Coronary artery (tissue), 2 donors: ENCODE measurements at regions not wholly inside any gene's neighbourhood (a gene's known extent, or its start where the extent isn't known, plus 50 kb on each side); places are given as distances from the start of the nearest gene placed in this dataset.

Experiments
- DNase-seq: peaks from one replicate; pipeline ENCODE4 v3.0.0-alpha.2; 2017; ENCODE audit warnings: low spot score
- H3K27ac ChIP-seq, 2 donors: fragments of 200-600 bp; sonication (generic); one replicate each; pipeline ENCODE4 v1.5.1; 2016 to 2019
- H3K4me3 ChIP-seq: fragments of 200-600 bp; sonication (generic); 2 replicates; pipeline ENCODE4 v1.5.1; 2016; ENCODE audit warnings: mild to moderate bottlenecking, moderate library complexity
- CTCF ChIP-seq: fragments of 200-600 bp; sonication (generic); IDR thresholded peaks from one replicate; pipeline ENCODE4 v1.5.1; 2019; ENCODE audit warnings: antibody characterized with exemption

GRCh38 chr1:166270476-166271150 is 103.8 kb upstream of the FAM78B start:
- no peak for TF ChIP-seq CTCF
- Histone ChIP-seq H3K27ac (no peak overlapping the region), H3K4me3 (no peak overlapping the region)
- no peak for DNase-seq

GRCh38 chr1:166271151-166271538 is 104.3 kb upstream of the FAM78B start:
- no peak for TF ChIP-seq CTCF
- no peak overlapping the region for H3K27ac ChIP-seq
- no peak for DNase-seq
- H3K4me3 ChIP-seq, result no peak overlapping the region

GRCh38 chr1:166272155-166272554 is 105.4 kb upstream of the FAM78B start:
- Histone ChIP-seq H3K27ac (no peak overlapping the region), H3K4me3 (no peak overlapping the region)
- no peak for TF ChIP-seq CTCF
- DNase-seq, result no peak

- TF ChIP-seq CTCF, result no peak
- H3K27ac ChIP-seq, result no peak overlapping the region
- no peak for DNase-seq
- H3K4me3 ChIP-seq, result no peak overlapping the region
Observed at GRCh38 chr1:166272851-166273250, 106.0 kb upstream of the FAM78B start.

GRCh38 chr1:166273618-166274017 is 106.8 kb upstream of the FAM78B start:
- Histone ChIP-seq H3K4me3 (no peak overlapping the region), H3K27ac (no peak overlapping the region)
- no peak for DNase-seq
- no peak for TF ChIP-seq CTCF

- H3K27ac ChIP-seq, result no peak overlapping the region
- H3K4me3 ChIP-seq, result no peak overlapping the region
- DNase-seq, result no peak
- no peak for TF ChIP-seq CTCF
Observed at GRCh38 chr1:166282391-166283137, 115.8 kb upstream of the FAM78B start.

GRCh38 chr1:166283190-166283589 is 116.4 kb upstream of the FAM78B start:
- no peak overlapping the region for H3K4me3 ChIP-seq
- H3K27ac ChIP-seq, result no peak overlapping the region
- TF ChIP-seq CTCF, result no peak
- no peak for DNase-seq
